NCI-H1694 treated with DMSO at 0.1 percent for 48 hours (cell line): ENCODE measurements at regions not wholly inside any gene's neighbourhood (a gene's known extent, or its start where the extent isn't known, plus 50 kb on each side); places are given as distances from the start of the nearest gene placed in this dataset.
A peak's percentile ranks its signal among the peaks of the same experiment; 100 is the strongest.
"Not testable (repeated sequence)": the region's sequence is repeated elsewhere in the genome, so short reads cannot be mapped to it uniquely, and the experiment has no call there.

Experiments
- DNase-seq: peaks from one replicate; lab custom pipeline; 2025; lab: John Stamatoyannopoulos, UW

DNA sequence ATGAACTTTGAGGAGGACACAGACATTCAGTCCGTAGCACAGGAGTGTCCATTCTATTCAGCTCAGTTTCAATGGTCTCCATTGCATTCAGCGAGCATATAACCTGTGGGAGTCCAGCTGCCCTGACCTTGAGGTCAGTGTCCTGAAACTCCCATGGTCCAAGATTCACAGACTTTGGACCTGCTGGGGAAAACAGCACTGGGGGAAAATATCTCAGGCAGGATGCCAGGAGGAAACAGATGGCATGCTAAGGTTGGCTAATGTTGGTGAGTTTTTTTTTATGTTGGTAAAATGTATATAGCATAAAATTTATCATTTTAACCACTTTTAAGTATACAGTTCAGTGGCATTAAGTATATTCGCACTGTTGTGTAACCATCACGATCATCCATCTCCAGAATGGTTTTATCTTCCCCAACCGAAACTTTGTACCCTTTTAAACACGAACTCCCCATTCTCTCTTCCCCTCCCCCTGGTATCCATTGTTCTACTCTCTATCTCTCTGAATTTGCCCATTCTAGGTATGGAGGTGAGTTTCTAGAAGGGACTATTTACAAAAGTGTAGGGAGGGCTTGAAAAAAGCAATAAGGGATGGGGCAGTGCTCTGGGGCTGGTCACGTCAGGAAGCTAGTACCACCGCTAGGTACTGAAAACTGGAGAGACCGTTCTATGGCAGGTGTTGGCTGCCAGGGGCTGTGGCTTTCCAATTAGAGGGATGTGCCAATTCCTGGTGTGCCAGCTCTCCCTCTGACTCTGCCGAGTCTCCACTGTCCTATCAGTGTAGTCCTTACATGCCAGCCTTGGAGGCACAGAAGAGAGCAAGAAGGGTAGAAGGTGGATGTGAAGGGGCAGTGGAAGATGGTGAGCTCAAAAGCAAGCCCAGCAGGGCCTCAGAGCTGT lies 85.3 kb downstream of the FOXD2 start:
- peak; percentile 60 for DNase-seq

GRCh38 chr1:47523835-47524215 lies 86.0 kb downstream of the FOXD2 start:
- peak; percentile 59 for DNase-seq

DNA sequence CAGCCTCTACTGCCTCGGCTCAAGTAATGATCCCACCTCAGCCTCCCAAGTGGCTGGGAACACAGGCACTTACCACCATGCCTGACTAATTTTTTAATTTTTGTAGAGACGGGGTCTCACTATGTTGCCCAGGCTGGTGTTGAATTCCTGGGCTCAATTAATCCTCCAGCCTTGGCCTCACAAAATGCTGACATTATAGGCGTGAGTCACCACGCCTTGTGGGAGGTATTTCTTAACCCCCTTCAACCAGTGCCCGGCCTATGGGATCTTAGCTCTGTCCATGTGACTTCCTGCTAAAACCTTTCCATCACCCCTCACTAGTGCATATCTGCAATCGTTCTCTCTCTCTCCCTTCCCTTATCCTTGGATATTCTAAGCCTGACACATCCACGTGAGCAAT lies 86.4 kb downstream of the FOXD2 start:
- DNase-seq: no peak

- DNase-seq: no peak
Observed at GRCh38 chr1:47527653-47528272, 89.9 kb downstream of the FOXD2 start.

DNA sequence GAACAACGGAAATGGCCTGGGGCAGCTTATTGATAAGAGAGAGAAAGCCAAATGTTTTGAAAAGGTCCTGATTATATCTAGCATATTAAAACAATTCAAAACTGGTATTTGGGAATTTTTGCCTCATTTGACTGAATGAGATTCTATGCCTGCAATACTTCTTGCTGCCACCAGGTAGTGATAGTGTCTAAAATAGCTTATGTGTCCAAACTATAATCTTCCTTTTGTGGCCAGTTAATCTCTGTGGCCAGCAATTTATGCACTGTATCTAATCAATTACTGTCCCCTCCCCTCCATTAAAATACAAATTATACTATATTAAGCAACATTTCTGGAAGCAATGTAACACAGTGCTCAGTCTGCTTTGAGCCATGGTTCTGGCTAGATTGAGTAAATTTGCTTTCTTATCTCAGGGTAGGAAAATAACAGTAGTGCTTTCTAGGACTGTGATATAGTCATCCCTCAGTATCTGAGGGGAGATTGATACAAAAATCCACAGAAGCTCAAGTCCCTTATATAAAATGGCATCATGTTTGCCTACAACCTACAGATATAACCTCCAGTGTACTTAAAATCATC lies 91.8 kb downstream of the FOXD2 start:
- no peak for DNase-seq

DNA sequence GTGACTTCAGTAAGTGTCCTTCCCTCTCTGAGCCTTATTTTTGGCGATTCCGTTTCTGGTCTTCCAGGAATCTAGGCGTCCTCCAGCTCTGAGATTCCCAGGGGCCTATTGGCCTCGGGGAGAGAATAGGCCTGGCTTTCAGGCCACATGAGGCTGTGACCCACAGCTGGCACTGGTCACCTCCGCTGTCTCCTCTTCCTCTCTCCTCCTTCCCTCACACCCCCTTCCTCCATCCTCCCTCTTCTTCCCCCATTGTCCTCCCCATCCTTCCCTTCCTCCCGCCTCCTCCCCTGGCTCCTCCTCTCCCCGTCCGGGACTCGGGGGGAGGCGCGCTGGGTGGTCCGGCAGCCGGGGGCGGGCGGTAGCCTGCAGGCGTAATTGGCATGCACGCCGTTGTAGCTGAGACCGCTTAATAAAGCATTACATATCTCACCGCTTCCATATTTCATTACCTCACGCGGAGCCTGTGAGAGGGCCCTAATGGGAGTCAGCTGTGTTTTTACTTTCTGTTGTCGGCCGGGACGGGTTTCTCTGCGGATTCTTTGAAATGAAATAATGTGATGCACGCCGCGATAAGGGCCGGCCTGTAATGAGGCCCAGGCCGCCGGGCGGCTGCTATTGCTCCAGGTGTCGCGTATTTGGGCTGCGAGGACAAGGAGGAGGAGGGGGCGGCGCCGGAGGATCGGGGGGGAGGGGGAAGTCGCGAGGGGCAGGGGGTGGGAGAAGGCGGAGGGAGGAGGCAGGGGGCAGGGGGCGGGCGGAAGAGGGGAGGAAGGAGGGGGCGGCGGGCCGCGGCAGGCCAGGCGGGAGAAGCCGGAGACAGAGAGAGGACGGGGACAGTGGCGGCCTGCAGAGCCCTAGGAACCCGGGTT lies 95.3 kb downstream of the FOXD2 start:
- DNase-seq: peak; percentile 58

GRCh38 chr1:47533793-47534328 lies 96.0 kb downstream of the FOXD2 start:
- peak; percentile 34 for DNase-seq

- DNase-seq: no peak
Observed at GRCh38 chr1:47534436-47534835, 96.6 kb downstream of the FOXD2 start.

DNA sequence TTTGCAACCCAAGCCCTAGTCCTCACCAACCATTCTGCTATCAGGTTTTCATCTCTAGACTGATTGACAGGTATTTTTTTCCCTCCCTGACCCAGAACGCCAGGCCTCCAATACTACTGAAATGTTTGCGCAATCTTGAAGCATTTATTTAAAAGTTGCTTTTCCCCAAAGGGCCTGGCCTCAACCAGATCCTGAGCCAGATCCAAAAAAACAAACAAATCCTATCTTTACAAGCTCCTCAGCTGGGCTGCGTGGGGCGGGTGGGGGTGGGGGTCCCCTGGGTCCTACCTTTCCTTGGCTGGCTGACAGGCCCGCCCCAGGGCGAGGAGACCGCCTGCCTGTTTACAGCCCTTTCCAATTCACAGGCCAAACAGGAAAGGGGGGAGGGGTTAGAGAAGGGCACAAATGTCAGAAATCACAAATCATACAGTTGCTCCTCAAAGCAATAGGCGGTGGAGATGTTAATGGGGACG lies 98.8 kb downstream of the FOXD2 start:
- DNase-seq: no peak

DNA sequence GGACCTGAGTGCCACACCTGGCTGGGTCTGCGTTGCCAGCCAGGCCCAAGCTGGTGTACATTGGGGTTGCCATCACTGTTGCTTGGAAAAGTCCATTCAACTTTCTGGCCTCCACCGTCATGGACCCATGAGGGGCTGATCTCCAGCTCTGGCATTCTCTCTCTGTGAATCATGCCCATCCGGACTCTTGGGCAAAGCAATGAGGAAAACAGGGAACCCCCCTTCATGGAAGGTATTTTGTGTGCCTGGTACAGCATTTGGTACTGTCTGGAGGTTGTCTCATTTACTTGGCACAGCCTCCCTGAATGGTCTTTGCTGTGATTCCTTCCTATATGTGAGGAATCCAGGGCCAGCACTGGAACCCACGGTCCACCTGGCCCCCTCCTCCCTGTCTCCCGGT lies 99.4 kb downstream of the FOXD2 start:
- DNase-seq: no peak

DNA sequence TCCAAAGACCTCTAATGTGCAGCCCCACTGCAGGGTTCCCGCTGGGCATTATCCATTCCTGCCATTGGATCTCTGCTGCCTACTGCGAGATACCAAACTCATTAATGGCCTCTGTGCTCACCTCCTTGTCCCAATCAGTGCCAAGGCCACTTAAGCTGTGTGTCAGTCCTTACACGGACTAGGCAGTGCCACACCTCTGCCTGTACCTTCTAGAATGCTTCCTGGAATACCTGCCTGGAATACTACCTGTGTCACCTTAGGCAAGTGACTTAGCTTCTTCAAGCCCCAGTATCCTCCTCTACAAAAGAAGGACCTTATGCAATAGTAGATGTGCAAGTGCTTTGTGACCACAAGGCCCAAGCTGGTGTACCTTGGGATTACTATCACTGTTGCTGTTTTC lies 100.1 kb downstream of the FOXD2 start:
- DNase-seq: no peak

DNA sequence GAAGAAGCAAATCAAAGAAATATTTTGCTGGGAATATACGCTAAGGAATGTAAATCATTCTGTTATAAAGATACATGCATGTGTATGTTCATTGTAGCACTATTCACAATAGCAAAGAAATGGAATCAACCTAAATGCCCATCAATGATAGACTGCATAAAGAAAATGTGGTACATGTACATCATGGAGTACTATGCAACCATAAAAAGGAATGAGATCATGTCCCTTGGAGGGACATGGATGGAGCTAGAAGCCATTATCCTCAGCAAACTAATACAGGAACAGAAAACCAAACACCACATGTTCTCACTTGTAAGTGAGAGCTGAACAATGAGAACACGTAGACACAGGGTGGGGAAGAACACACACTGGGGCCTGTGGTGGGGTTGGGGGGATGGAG lies 100.7 kb downstream of the FOXD2 start:
- not testable (repeated sequence) for DNase-seq

- not testable (repeated sequence) for DNase-seq
Observed at GRCh38 chr1:47541705-47542104, 103.9 kb downstream of the FOXD2 start.

GRCh38 chr1:47543089-47543488 lies 105.2 kb downstream of the FOXD2 start:
- not testable (repeated sequence) for DNase-seq

DNA sequence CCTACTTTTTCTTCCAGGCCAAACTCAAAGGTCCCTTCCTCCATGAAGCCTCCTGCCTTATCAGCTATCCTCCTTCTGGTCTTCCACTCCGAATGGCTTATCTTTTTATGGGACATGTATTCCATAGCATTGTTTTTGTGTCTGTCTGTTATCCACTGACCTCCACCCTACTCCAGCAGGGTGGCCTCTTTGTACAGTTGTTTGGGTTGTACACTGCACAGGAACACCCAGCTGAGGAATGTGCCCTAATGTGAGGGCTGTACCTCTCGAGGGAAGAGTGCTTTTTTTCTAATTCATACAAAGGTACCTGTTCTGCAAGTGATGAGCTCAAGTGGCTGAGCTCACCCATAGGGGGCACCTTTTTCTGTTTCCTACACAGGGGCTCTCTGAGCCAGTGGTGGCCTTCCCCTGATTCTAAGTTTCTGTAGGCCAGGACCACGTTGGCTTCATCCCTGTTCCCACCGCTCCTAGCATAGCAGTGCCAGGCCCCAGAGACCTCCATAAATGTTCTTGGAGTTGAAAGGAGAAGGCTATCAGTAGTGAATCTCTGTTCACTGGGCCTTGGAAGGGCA lies 108.2 kb downstream of the FOXD2 start:
- no peak for DNase-seq

- no peak for DNase-seq
Observed at GRCh38 chr1:47547753-47548573, 110.1 kb downstream of the FOXD2 start.

GRCh38 chr1:47548637-47549036 lies 110.8 kb downstream of the FOXD2 start:
- no peak for DNase-seq

- no peak for DNase-seq
Observed at GRCh38 chr1:47549532-47549931, 111.7 kb downstream of the FOXD2 start.

GRCh38 chr1:47550929-47551328 lies 113.1 kb downstream of the FOXD2 start:
- no peak for DNase-seq

DNA sequence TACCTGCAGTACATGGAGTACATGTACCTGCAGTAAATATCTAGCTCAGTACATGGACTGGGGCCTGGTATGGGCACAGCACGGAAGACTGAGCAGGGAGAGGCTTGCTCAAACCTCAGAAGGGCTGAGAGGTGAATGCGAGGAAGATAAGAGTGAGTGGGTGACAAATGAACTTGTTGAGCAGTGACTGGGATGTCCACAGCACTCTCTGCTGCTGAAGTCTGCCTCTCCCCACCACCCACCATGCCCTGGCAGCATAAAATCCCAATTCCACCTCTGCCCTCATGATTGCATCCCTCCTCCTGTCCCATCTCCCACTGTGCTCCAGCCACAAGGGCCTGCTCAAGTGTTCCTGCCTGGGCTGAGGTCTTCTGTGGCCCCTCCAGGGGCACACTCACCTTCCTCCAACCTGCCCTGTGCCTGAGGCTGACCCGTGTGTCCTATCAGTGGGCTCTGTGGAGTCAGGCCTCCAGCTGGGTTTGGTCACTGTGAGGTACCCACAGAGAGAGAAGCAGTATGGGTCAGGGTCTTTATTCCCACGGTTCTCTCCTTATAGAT lies 114.2 kb downstream of the FOXD2 start:
- DNase-seq: no peak
